ENCODE measurements at regions not wholly inside any gene's neighbourhood (a gene's known extent, or its start where the extent isn't known, plus 50 kb on each side); places are given as distances from the start of the nearest gene placed in this dataset.

- no peaks in the 10 kb centered on the region for H3K4me1 ChIP-seq (ENCODE audit: insufficient read depth, low read length)
- no peak overlapping the region for H3K4me3 ChIP-seq (ENCODE audit: low read length)
- H3K9me3 ChIP-seq (ENCODE audit: low read length): no peaks in the 10 kb centered on the region
- no peak overlapping the region for H3K4me2 ChIP-seq (ENCODE audit: low read length)
- TF ChIP-seq EZH2phosphoT487 (IDR thresholded peaks at IDR 0.05; ENCODE audit: borderline replicate concordance, low read length) (no peak), EZH2 (IDR thresholded peaks at IDR 0.05; ENCODE audit: low read length, unreplicated experiment) (no peak)
- TF ChIP-seq, protein P1, sequence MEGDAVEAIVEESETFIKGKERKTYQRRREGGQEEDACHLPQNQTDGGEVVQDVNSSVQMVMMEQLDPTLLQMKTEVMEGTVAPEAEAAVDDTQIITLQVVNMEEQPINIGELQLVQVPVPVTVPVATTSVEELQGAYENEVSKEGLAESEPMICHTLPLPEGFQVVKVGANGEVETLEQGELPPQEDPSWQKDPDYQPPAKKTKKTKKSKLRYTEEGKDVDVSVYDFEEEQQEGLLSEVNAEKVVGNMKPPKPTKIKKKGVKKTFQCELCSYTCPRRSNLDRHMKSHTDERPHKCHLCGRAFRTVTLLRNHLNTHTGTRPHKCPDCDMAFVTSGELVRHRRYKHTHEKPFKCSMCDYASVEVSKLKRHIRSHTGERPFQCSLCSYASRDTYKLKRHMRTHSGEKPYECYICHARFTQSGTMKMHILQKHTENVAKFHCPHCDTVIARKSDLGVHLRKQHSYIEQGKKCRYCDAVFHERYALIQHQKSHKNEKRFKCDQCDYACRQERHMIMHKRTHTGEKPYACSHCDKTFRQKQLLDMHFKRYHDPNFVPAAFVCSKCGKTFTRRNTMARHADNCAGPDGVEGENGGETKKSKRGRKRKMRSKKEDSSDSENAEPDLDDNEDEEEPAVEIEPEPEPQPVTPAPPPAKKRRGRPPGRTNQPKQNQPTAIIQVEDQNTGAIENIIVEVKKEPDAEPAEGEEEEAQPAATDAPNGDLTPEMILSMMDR (conservative IDR thresholded peaks at IDR 0.05; ENCODE audit: low read depth, low read length): no peak
- intact Hi-C loops (cut with micrococcal nuclease): no loop called here
- no peak overlapping the region for H3K27ac ChIP-seq (ENCODE audit: low read length)
- H3K9me2 ChIP-seq (replicated peaks; ENCODE audit: low read length): no peaks in the 10 kb centered on the region
- no peaks in the 10 kb centered on the region for H4K20me1 ChIP-seq (ENCODE audit: low read length)
- no peaks in the 10 kb centered on the region for H3K36me3 ChIP-seq (ENCODE audit: low read depth, low read length)
- no peak for ATAC-seq
- DNase-seq: no peak
- H2AFZ ChIP-seq (ENCODE audit: low read length): no peak overlapping the region
- H3K79me2 ChIP-seq (ENCODE audit: low read length): no peaks in the 10 kb centered on the region
- no peaks in the 10 kb centered on the region for H3F3A ChIP-seq (ENCODE audit: low read length, unreplicated experiment)
- ChIA-PET CTCF (no interaction called here), POLR2A (ENCODE audit: unreplicated experiment) (no interaction called here)
- H3K9ac ChIP-seq (ENCODE audit: low read length): no peak overlapping the region
- no TSS peak for BruUV-seq (replicated peaks)
- H3K27me3 ChIP-seq (ENCODE audit: low read length): no peaks in the 10 kb centered on the region
These were observed 115.8 kb upstream of the LAMA2 start for GRCh38 chr6:128767150-128767549.

DNA sequence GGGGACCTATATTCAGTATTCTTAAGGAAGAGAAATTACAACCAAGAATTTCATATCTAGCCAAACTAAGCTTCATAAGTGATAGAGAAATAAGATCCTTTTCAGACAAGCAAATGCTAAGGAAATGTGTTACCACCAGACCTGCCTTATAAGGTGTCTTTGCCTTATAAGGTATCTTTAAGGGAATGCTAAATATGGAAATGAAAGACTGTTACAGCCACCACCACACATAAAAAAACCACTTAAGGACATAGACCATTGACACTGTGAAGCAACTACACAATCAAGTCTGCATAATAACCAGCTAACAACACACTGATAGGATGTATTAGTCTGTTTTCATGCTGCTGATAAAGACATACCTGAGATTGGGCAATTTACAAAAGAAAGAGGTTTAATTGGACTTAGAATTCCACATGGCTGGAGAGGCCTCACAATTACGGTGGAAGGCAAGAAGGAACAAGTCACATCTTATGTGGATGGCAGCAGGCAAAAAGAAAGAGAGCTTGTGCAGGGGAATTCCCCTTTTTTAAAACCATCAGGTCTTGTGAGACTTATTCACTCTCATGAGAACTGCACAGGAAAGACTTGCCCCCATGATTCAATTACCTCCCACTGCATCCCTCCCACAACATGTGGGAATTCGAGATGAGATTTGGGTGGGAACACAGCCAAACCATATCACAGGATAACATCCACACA, 119.2 kb upstream of the LAMA2 start:
- no peaks in the 10 kb centered on the region for H3K79me2 ChIP-seq (ENCODE audit: low read length)
- H3K9ac ChIP-seq (ENCODE audit: low read length): no peak overlapping the region
- H3K4me2 ChIP-seq (ENCODE audit: low read length): no peak overlapping the region
- CTCF ChIA-PET: no interaction called here
- no peaks in the 10 kb centered on the region for H3F3A ChIP-seq (ENCODE audit: low read length, unreplicated experiment)
- no peak overlapping the region for H2AFZ ChIP-seq (ENCODE audit: low read length)
- no peak overlapping the region for H3K27ac ChIP-seq (ENCODE audit: low read length)
- H3K36me3 ChIP-seq (ENCODE audit: low read depth, low read length): no peaks in the 10 kb centered on the region
- no peaks in the 10 kb centered on the region for H3K9me3 ChIP-seq (ENCODE audit: low read length)
- POLR2A ChIA-PET (ENCODE audit: unreplicated experiment): no interaction called here
- no peaks in the 10 kb centered on the region for H4K20me1 ChIP-seq (ENCODE audit: low read length)
- H3K4me1 ChIP-seq (ENCODE audit: insufficient read depth, low read length): no peaks in the 10 kb centered on the region
- intact Hi-C loops (cut with micrococcal nuclease): no loop called here
- TF ChIP-seq EZH2phosphoT487 (IDR thresholded peaks at IDR 0.05; ENCODE audit: borderline replicate concordance, low read length): no peak
- no peak for TF ChIP-seq EZH2 (IDR thresholded peaks at IDR 0.05; ENCODE audit: low read length, unreplicated experiment)
- TF ChIP-seq, protein P1 (conservative IDR thresholded peaks at IDR 0.05; ENCODE audit: low read depth, low read length): no peak
- no peak for ATAC-seq
- BruUV-seq (replicated peaks): no TSS peak
- H3K9me2 ChIP-seq (replicated peaks; ENCODE audit: low read length): no peaks in the 10 kb centered on the region
- no peak overlapping the region for H3K4me3 ChIP-seq (ENCODE audit: low read length)
- H3K27me3 ChIP-seq (ENCODE audit: low read length): no peaks in the 10 kb centered on the region
- no peak for DNase-seq

DNA sequence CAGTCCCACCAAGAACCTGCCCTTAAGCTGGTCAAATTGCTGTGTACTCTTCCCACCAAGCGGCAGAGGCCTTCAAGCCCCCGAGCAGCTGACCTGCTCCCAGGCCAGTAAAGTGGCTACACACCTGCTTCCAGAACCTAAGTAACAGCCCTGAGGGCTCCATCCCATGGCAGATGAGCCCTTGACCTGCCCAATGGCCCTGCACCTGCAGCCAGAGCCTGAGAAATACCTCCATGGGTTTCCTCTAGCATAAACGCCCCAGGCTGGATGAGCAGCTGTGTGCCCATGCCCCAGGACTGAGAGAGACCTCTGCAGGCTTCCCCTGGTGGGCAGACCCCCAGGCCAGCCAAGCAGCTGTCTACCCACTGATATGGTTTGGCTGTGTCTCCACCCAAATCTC, 123.0 kb upstream of the LAMA2 start:
- TF ChIP-seq EZH2phosphoT487 (IDR thresholded peaks at IDR 0.05; ENCODE audit: borderline replicate concordance, low read length) (no peak), EZH2 (IDR thresholded peaks at IDR 0.05; ENCODE audit: low read length, unreplicated experiment) (no peak)
- TF ChIP-seq, protein P1 (conservative IDR thresholded peaks at IDR 0.05; ENCODE audit: low read depth, low read length): no peak
- Histone ChIP-seq H4K20me1 (ENCODE audit: low read length) (no peaks in the 10 kb centered on the region), H2AFZ (ENCODE audit: low read length) (no peak overlapping the region), H3K4me3 (ENCODE audit: low read length) (no peak overlapping the region), H3K79me2 (ENCODE audit: low read length) (no peaks in the 10 kb centered on the region), H3K9ac (ENCODE audit: low read length) (no peak overlapping the region), H3K9me2 (replicated peaks; ENCODE audit: low read length) (no peaks in the 10 kb centered on the region), H3K36me3 (ENCODE audit: low read depth, low read length) (no peaks in the 10 kb centered on the region), H3K4me1 (ENCODE audit: insufficient read depth, low read length) (no peaks in the 10 kb centered on the region), H3K9me3 (ENCODE audit: low read length) (no peaks in the 10 kb centered on the region), H3K4me2 (ENCODE audit: low read length) (no peak overlapping the region), H3K27me3 (ENCODE audit: low read length) (no peaks in the 10 kb centered on the region), H3K27ac (ENCODE audit: low read length) (no peak overlapping the region), H3F3A (ENCODE audit: low read length, unreplicated experiment) (no peaks in the 10 kb centered on the region)
- no peak for DNase-seq
- no TSS peak for BruUV-seq (replicated peaks)
- intact Hi-C loops (cut with micrococcal nuclease): no loop called here
- CTCF ChIA-PET: no interaction called here
- ATAC-seq: no peak
- POLR2A ChIA-PET (ENCODE audit: unreplicated experiment): no interaction called here
